Body of pancreas (tissue), 4 donors: ENCODE measurements at regions not wholly inside any gene's neighbourhood (a gene's known extent, or its start where the extent isn't known, plus 50 kb on each side); places are given as distances from the start of the nearest gene placed in this dataset.

Experiments
- ATAC-seq: fragments of 150-250 bp; one replicate; pipeline ENCODE4 v1.9.1; 2016
- DNase-seq, 4 donors: peaks; one replicate each; pipeline ENCODE4 v3.0.0-alpha.2; 2019
- H3K27ac ChIP-seq, 4 donors: fragments of 200-600 bp; sonication (generic); 1 replicate in 3 of 4; 2 replicates in 1 of 4; pipeline versions ENCODE4 v1.5.1 to v1.6.1; 2016 to 2019; ENCODE audit warnings: mild to moderate bottlenecking in 1 of 4, mixed read lengths in 1 of 4, moderate library complexity in 1 of 4
- H3K27me3 ChIP-seq, 2 donors: fragments of 200-600 bp; sonication (generic); one replicate each; pipeline ENCODE4 v1.6.0; 2016; ENCODE audit warnings: mild to moderate bottlenecking in 1 of 2
- H3K36me3 ChIP-seq, 2 donors: fragments of 200-600 bp; sonication (generic); replicated peaks in 1 of 2; 2 replicates each; pipeline ENCODE4 v1.5.1; 2016; ENCODE audit warnings: low read depth in 2 of 2; ENCODE audit not compliant: insufficient read depth in 1 of 2
- H3K4me1 ChIP-seq: fragments of 200-600 bp; sonication (generic); one replicate; pipeline ENCODE4 v1.6.0; 2016
- H3K4me3 ChIP-seq, 2 donors: fragments of 200-600 bp; sonication (generic); 1 replicate in 1 of 2; 2 replicates in 1 of 2; pipeline ENCODE4 v1.5.1; 2016 to 2019
- H3K9me3 ChIP-seq, 3 donors: fragments of 200-600 bp; sonication (generic); 1 replicate in 2 of 3; 2 replicates in 1 of 3; pipeline ENCODE4 v1.5.1; 2016
- POLR2A ChIP-seq, 3 donors: fragments of 450-650 bp; IDR thresholded peaks; one replicate each; pipeline ENCODE4 v1.6.1; 2016; ENCODE audit warnings: antibody characterized with exemption in 3 of 3, mild to moderate bottlenecking in 2 of 3
- WGBS, 2 donors: methylation state at CpG; one replicate each; pipeline ENCODE4 v1.1.5; 2017; 5-methylcytosine and 5-hydroxymethylcytosine counted together
- intact Hi-C: fragments of 100-400 bp; cut with DNase I; formaldehyde crosslinking; loops from one replicate; pipeline ENCODE4 v1.15.1; 2023
- TF ChIP-seq, protein P1 (sequence below), 7 experiments: fragments of 450-650 bp in 4 of 7; fragments of 200-600 bp in 3 of 7; sonication (generic) in 3 of 7; IDR thresholded peaks; one replicate each; pipeline ENCODE4 v1.5.1; 2016 to 2019; ENCODE audit warnings: antibody characterized with exemption in 7 of 7

DNA sequence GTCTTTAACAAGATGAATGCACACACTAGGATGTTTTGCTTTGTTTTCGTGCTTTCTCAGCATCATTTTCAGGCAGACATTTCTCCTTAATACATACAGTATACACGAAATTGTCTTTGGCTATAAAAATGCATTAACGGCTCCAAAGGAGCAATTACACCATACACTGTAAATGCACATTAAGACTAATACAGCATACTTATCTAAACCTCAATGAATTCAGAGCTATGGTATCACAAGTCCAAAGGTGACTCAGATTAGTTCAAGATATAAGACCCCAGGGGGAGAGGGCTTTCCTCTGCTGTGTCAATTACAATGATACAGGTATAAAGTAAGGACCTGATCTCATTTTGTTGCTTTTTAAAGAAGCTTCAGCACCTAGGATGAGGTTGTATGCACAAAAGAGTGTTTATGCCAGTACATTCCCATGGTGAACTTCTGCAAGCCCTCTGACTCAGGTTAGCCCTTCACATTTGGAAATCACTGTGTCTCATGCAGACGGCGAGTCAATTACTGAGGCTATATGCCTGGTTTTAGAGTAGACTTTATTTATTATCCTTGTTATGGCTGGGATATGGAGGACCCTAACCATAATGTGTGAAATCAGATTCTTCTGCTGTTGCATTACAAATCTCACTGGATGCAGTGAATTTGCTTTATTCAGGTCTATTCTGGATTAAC is 233.3 kb downstream of the ZNF608 start:
- intact Hi-C loops = no loop called here
- no peak overlapping the region for H3K27ac ChIP-seq
- WGBS, 2 donors = 88 to 90% methylated on average over 5 of the region's 5 CpGs
- H3K4me3 ChIP-seq = no peak overlapping the region
- H3K9me3 ChIP-seq = no peaks in the 10 kb centered on the region
- ATAC-seq (no peak), DNase-seq (no peak)
- no peak for TF ChIP-seq POLR2A (IDR thresholded peaks at IDR 0.05)
- TF ChIP-seq, protein P1, sequence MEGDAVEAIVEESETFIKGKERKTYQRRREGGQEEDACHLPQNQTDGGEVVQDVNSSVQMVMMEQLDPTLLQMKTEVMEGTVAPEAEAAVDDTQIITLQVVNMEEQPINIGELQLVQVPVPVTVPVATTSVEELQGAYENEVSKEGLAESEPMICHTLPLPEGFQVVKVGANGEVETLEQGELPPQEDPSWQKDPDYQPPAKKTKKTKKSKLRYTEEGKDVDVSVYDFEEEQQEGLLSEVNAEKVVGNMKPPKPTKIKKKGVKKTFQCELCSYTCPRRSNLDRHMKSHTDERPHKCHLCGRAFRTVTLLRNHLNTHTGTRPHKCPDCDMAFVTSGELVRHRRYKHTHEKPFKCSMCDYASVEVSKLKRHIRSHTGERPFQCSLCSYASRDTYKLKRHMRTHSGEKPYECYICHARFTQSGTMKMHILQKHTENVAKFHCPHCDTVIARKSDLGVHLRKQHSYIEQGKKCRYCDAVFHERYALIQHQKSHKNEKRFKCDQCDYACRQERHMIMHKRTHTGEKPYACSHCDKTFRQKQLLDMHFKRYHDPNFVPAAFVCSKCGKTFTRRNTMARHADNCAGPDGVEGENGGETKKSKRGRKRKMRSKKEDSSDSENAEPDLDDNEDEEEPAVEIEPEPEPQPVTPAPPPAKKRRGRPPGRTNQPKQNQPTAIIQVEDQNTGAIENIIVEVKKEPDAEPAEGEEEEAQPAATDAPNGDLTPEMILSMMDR (IDR thresholded peaks at IDR 0.05) = no peak
- H3K27me3 ChIP-seq = no peaks in the 10 kb centered on the region
- H3K36me3 ChIP-seq = no peaks in the 10 kb centered on the region
- H3K4me1 ChIP-seq = no peaks in the 10 kb centered on the region

DNA sequence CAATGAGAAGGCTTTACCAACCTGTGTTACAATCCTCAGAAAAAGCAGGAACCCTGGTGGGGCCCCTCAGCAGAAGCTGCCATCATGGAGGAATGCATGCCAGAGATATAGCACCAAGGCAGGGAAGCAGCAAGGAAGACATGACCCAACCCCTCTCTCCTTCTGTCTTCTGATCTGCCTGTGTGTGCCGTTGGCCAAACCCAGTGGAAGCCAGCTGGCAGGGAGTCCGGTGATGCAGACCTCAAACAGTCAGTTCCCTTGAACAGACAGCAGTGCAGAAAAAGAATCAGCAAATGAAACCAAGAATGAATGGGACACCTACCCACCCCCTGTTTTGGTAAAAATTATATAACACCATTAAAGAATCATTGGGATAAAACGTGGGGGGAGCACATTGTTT is 234.2 kb downstream of the ZNF608 start:
- WGBS, 2 donors = 59 to 80% methylated on average over 3 of the region's 3 CpGs
- no peaks in the 10 kb centered on the region for H3K9me3 ChIP-seq
- ATAC-seq = no peak
- TF ChIP-seq, protein P1 (IDR thresholded peaks at IDR 0.05) = no peak
- TF ChIP-seq POLR2A (IDR thresholded peaks at IDR 0.05) = no peak
- DNase-seq = no peak
- intact Hi-C loops = no loop called here
- no peak overlapping the region for H3K4me3 ChIP-seq
- H3K27ac ChIP-seq = no peak overlapping the region
- H3K36me3 ChIP-seq = no peaks in the 10 kb centered on the region
- H3K27me3 ChIP-seq = no peaks in the 10 kb centered on the region
- no peaks in the 10 kb centered on the region for H3K4me1 ChIP-seq

DNA sequence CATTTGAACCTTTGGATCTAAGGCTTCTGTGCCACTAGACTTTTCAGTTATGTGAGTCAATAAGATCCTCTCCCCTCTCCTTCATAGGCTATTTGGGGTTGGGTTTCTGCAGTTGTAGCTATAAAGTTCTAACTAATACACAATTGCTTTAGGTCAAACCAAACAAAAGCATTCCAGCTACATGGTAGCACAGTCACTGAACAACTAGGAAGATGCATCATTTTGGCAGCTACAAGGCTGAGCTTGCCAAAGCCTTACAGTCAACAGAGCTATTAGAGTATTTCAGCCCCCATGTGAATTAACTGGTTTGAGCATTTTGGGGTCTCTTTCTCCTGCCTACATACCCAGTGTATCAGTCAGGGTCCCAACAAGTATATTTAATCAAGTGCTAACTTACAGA is 234.6 kb downstream of the ZNF608 start:
- no peak for ATAC-seq
- no peaks in the 10 kb centered on the region for H3K9me3 ChIP-seq

DNA sequence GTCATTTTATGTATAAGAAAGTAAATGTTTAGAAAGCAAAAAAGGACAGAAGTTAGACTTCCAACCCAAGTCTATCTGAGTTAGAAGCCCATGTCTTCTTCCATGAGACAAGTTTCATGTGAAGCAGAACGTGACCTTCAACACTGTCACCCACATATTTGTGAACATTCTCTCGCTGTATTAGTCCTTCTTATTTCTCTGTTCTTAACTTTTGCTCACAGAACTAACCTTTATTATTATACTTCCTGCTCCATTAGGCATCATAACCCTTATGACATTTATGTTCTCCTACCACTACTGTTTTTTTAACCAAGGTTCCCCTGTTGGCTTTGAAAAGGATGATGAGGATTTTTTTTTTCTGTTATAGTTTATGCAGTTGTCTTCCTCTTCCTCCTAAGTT is 238.8 kb downstream of the ZNF608 start:
- ATAC-seq (no peak), DNase-seq (no peak)
- H3K27ac ChIP-seq = no peak overlapping the region
- TF ChIP-seq, protein P1 (IDR thresholded peaks at IDR 0.05) = no peak
- TF ChIP-seq POLR2A (IDR thresholded peaks at IDR 0.05) = no peak
- peaks cover 8% of the 10 kb centered on the region for H3K4me1 ChIP-seq
- WGBS, 2 donors = 94% methylated on average over 2 of the region's 2 CpGs
- no peaks in the 10 kb centered on the region for H3K36me3 ChIP-seq
- intact Hi-C loops = no loop called here
- no peaks in the 10 kb centered on the region for H3K9me3 ChIP-seq
- no peak overlapping the region for H3K4me3 ChIP-seq
- no peaks in the 10 kb centered on the region for H3K27me3 ChIP-seq

More for the DNA sequence above, 234.6 kb downstream of the ZNF608 start:
- intact Hi-C loops = no loop called here
- Histone ChIP-seq H3K27me3 (no peaks in the 10 kb centered on the region), H3K4me1 (no peaks in the 10 kb centered on the region), H3K4me3 (no peak overlapping the region), H3K27ac (no peak overlapping the region), H3K36me3 (no peaks in the 10 kb centered on the region)
- TF ChIP-seq POLR2A (IDR thresholded peaks at IDR 0.05) = no peak
- TF ChIP-seq, protein P1 (IDR thresholded peaks at IDR 0.05) = no peak
- DNase-seq = no peak
